ENCODE measurements at regions not wholly inside any gene's neighbourhood (a gene's known extent, or its start where the extent isn't known, plus 50 kb on each side); places are given as distances from the start of the nearest gene placed in this dataset.

GRCh38 chr12:13841358-13841757, 140.0 kb downstream of the GRIN2B start (continued):
- TF ChIP-seq, protein P1, sequence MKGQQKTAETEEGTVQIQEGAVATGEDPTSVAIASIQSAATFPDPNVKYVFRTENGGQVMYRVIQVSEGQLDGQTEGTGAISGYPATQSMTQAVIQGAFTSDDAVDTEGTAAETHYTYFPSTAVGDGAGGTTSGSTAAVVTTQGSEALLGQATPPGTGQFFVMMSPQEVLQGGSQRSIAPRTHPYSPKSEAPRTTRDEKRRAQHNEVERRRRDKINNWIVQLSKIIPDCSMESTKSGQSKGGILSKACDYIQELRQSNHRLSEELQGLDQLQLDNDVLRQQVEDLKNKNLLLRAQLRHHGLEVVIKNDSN (IDR thresholded peaks at IDR 0.05; ENCODE audit: borderline replicate concordance, extremely low read length, insufficient read depth, low read depth, low read length): no peak
- TF ChIP-seq NBN (IDR thresholded peaks at IDR 0.05) (no peak), NRF1 (conservative IDR thresholded peaks at IDR 0.05; ENCODE audit: low read depth, low read length) (no peak), MTA2 (IDR thresholded peaks at IDR 0.05; ENCODE audit: low read depth) (no peak), SMAD1 (IDR thresholded peaks at IDR 0.05; ENCODE audit: low read depth, partially characterized antibody) (no peak), ZNF217 (IDR thresholded peaks at IDR 0.05) (no peak), KDM1A (IDR thresholded peaks at IDR 0.05; ENCODE audit: borderline replicate concordance) (no peak), BRCA1 (IDR thresholded peaks at IDR 0.05; ENCODE audit: low read depth, low read length) (no peak)

DNA sequence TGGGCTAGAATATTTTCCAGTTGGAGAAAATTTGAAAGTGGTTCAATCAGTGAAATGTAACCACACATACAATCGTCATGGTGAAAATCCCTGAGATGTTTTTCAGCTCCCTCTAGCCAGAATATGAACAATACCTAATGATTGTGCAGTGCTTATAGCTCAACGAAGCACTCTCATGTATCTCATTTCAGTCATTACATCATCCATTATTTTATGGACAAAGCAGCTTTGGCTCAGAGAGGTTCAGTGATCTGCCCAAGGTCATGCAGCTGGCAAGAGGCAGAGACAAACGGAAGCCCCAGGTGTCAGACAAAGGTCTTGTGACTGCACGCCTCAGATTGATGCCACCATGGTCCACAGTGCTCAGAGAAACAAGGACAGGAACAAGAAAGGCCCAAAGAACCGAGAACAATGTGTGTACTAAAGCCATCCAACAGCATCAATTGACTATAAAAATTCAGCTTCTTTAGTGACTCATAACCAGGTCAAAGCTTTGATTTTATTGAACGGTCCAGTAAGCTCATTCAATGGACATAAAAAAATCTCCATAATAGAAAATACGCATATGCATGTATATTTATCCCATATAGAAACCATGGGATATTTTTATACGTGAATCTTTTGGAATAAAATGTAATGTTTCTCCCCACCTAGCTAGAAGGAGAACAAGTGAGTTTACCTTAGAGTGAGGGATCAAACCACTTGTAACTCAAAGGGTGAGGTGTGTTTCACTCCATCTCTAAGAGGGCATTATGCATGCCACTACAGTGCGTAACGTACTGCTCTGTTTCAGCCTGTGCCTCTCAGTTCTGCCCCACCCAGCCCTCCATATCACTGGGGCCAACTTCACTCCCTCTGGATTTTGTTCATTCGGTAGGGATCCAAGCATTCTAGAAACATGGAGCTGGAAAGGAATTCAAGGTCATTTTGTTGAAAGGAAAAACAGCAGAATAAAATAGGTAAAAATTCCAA, 141.8 kb downstream of the GRIN2B start:
- H4K20me1 ChIP-seq (ENCODE audit: control insufficient read depth, insufficient read depth): no peaks in the 10 kb centered on the region
- ChIA-PET CTCF (interaction anchor here (0.6 kb wide), 1 partner anchor 15 kb away, joined by 3 read pairs; no protein-coding TSS in a partner anchor), POLR2A (no interaction called here), SMC1A (ENCODE audit: uncharacterized antibody, unreplicated experiment) (interaction anchor here (1.0 kb wide), 1 partner anchor 10 kb away, joined by 3 read pairs; no protein-coding TSS in a partner anchor), RAD21 (ENCODE audit: unreplicated experiment) (interaction anchor here (0.6 kb wide), 1 partner anchor 829 kb away, joined by 3 read pairs; no protein-coding TSS in a partner anchor)
- WGBS (ENCODE audit: insufficient coverage, insufficient replicate concordance, low lambda C conversion rate, missing lambda C conversion rate): 5% methylated on average over 11 of the region's 11 CpGs
- no TSS peak for BruUV-seq (replicated peaks)
- H3K4me3 ChIP-seq: no peak overlapping the region
- H3K9ac ChIP-seq (ENCODE audit: control insufficient read depth, insufficient read depth, low read length): no peak overlapping the region
- no peak overlapping the region for H3K4me2 ChIP-seq (ENCODE audit: control insufficient read depth, insufficient read depth)
- H3K9me3 ChIP-seq (replicated peaks; ENCODE audit: control insufficient read depth, insufficient read depth, low read length): no peaks in the 10 kb centered on the region
- DNase-seq (ENCODE audit: low read depth, low spot score): no peak
- no peaks in the 10 kb centered on the region for H3K79me2 ChIP-seq (ENCODE audit: control insufficient read depth, insufficient read depth, low read length)
- H2AFZ ChIP-seq (ENCODE audit: control insufficient read depth, low read depth, low read length): no peak overlapping the region
- no peaks in the 10 kb centered on the region for H3K4me1 ChIP-seq (ENCODE audit: control insufficient read depth, insufficient read depth, low read length)
- no peak for ATAC-seq
- no peak for FAIRE-seq
- TF ChIP-seq E4F1 (IDR thresholded peaks at IDR 0.05; ENCODE audit: borderline replicate concordance, partially characterized antibody): no peak
- TF ChIP-seq, protein P2, sequence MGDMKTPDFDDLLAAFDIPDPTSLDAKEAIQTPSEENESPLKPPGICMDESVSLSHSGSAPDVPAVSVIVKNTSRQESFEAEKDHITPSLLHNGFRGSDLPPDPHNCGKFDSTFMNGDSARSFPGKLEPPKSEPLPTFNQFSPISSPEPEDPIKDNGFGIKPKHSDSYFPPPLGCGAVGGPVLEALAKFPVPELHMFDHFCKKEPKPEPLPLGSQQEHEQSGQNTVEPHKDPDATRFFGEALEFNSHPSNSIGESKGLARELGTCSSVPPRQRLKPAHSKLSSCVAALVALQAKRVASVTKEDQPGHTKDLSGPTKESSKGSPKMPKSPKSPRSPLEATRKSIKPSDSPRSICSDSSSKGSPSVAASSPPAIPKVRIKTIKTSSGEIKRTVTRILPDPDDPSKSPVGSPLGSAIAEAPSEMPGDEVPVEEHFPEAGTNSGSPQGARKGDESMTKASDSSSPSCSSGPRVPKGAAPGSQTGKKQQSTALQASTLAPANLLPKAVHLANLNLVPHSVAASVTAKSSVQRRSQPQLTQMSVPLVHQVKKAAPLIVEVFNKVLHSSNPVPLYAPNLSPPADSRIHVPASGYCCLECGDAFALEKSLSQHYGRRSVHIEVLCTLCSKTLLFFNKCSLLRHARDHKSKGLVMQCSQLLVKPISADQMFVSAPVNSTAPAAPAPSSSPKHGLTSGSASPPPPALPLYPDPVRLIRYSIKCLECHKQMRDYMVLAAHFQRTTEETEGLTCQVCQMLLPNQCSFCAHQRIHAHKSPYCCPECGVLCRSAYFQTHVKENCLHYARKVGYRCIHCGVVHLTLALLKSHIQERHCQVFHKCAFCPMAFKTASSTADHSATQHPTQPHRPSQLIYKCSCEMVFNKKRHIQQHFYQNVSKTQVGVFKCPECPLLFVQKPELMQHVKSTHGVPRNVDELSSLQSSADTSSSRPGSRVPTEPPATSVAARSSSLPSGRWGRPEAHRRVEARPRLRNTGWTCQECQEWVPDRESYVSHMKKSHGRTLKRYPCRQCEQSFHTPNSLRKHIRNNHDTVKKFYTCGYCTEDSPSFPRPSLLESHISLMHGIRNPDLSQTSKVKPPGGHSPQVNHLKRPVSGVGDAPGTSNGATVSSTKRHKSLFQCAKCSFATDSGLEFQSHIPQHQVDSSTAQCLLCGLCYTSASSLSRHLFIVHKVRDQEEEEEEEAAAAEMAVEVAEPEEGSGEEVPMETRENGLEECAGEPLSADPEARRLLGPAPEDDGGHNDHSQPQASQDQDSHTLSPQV (IDR thresholded peaks at IDR 0.05): no peak
- no peak for TF ChIP-seq RELA (IDR thresholded peaks at IDR 0.05; ENCODE audit: borderline replicate concordance, partially characterized antibody)
- TF ChIP-seq CBX3 (IDR thresholded peaks at IDR 0.05; ENCODE audit: borderline replicate concordance, low read depth): no peak
- TF ChIP-seq STAT1 (conservative IDR thresholded peaks at IDR 0.05): no peak
- in situ Hi-C loops (cut with MboI): no loop called here
- H3K36me3 ChIP-seq (ENCODE audit: control insufficient read depth in 2 of 2, insufficient read depth in 2 of 2, low read length in 1 of 2): no peaks in the 10 kb centered on the region
- H3K27me3 ChIP-seq (replicated peaks in 1 of 2; ENCODE audit: control insufficient read depth in 2 of 2, insufficient read depth in 2 of 2, low read length in 1 of 2): no peaks in the 10 kb centered on the region
- no peak overlapping the region for H3K27ac ChIP-seq (ENCODE audit: control insufficient read depth, insufficient read depth)
- intact Hi-C loops (cut with micrococcal nuclease; ENCODE audit: unreplicated experiment): no loop called here

Data from GM12878 (cell line).